CD4-positive, alpha-beta T cell treated with Interleukin-17A for 1 hour (primary cell): ENCODE measurements at regions not wholly inside any gene's neighbourhood (a gene's known extent, or its start where the extent isn't known, plus 50 kb on each side); places are given as distances from the start of the nearest gene placed in this dataset.
"Not testable (repeated sequence)": the region's sequence is repeated elsewhere in the genome, so short reads cannot be mapped to it uniquely, and the experiment has no call there.

Experiments
- DNase-seq: peaks from one replicate; pipeline ENCODE4 v3.0.0-alpha.2; 2020

GRCh38 chr18:53918091-53918490 is 306.4 kb downstream of the MBD2 start:
- no peak for DNase-seq

- no peak for DNase-seq
These were observed 313.3 kb downstream of the MBD2 start for GRCh38 chr18:53911200-53911599.

- DNase-seq: no peak
These were observed 314.8 kb downstream of the MBD2 start for GRCh38 chr18:53909668-53910067.

GRCh38 chr18:53907921-53908320 is 316.5 kb downstream of the MBD2 start:
- no peak for DNase-seq

- no peak for DNase-seq
These were observed 317.8 kb downstream of the MBD2 start for GRCh38 chr18:53906681-53907080.

- no peak for DNase-seq
These were observed 329.6 kb downstream of the MBD2 start for GRCh38 chr18:53894675-53895442.

GRCh38 chr18:53887447-53887846 is 337.0 kb downstream of the MBD2 start:
- no peak for DNase-seq

- DNase-seq: no peak
These were observed 338.4 kb downstream of the MBD2 start for GRCh38 chr18:53886058-53886457.

GRCh38 chr18:53883771-53884170 is 340.7 kb downstream of the MBD2 start:
- DNase-seq: no peak

- DNase-seq: no peak
These were observed 350.4 kb downstream of the MBD2 start for GRCh38 chr18:53874103-53874502.

- no peak for DNase-seq
These were observed 359.7 kb downstream of the MBD2 start for GRCh38 chr18:53864770-53865169.

- DNase-seq: no peak
These were observed 361.5 kb downstream of the MBD2 start for GRCh38 chr18:53862921-53863320.

GRCh38 chr18:53861185-53861584 is 363.3 kb downstream of the MBD2 start:
- DNase-seq: no peak

GRCh38 chr18:53859764-53860163 is 364.7 kb downstream of the MBD2 start:
- no peak for DNase-seq

- no peak for DNase-seq
These were observed 373.6 kb downstream of the MBD2 start for GRCh38 chr18:53850902-53851301.

GRCh38 chr18:53843763-53844162 is 380.7 kb downstream of the MBD2 start:
- no peak for DNase-seq

- DNase-seq: no peak
These were observed 381.2 kb downstream of the MBD2 start for GRCh38 chr18:53843113-53843760.

GRCh38 chr18:53838746-53839145 is 385.7 kb downstream of the MBD2 start:
- no peak for DNase-seq

- DNase-seq: not testable (repeated sequence)
These were observed 403.3 kb downstream of the MBD2 start for GRCh38 chr18:53821141-53821540.

GRCh38 chr18:53819671-53820070 is 404.8 kb downstream of the MBD2 start:
- DNase-seq: no peak

GRCh38 chr18:53819174-53819573 is 405.3 kb downstream of the MBD2 start:
- no peak for DNase-seq

- no peak for DNase-seq
These were observed 406.2 kb downstream of the MBD2 start for GRCh38 chr18:53817976-53818950.

GRCh38 chr18:53800171-53800570 is 424.3 kb downstream of the MBD2 start:
- DNase-seq: no peak
